ENCODE measurements at regions not wholly inside any gene's neighbourhood (a gene's known extent, or its start where the extent isn't known, plus 50 kb on each side); places are given as distances from the start of the nearest gene placed in this dataset.
"Not testable (repeated sequence)": the region's sequence is repeated elsewhere in the genome, so short reads cannot be mapped to it uniquely, and the experiment has no call there.

DNA sequence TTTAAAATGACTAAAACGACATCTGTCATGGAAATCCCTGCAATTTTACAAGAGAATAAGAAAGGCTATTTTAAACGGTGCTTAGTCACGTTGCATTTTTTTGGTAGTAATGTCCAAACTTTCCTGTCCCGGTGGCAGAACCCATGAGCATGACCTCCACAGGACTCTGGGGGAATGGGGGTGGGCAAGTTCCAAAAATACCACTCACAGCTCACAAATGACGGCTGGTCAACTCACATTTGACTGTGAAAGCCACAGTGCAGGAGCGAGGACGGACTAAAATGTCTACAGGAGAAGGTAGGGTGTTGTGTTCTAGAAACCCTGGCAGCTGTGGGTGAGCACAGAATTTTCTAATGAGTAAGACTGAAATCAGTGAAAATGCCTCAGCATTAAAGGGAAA, 331.5 kb downstream of the BCL2L11 start:
- TF ChIP-seq, protein P1, sequence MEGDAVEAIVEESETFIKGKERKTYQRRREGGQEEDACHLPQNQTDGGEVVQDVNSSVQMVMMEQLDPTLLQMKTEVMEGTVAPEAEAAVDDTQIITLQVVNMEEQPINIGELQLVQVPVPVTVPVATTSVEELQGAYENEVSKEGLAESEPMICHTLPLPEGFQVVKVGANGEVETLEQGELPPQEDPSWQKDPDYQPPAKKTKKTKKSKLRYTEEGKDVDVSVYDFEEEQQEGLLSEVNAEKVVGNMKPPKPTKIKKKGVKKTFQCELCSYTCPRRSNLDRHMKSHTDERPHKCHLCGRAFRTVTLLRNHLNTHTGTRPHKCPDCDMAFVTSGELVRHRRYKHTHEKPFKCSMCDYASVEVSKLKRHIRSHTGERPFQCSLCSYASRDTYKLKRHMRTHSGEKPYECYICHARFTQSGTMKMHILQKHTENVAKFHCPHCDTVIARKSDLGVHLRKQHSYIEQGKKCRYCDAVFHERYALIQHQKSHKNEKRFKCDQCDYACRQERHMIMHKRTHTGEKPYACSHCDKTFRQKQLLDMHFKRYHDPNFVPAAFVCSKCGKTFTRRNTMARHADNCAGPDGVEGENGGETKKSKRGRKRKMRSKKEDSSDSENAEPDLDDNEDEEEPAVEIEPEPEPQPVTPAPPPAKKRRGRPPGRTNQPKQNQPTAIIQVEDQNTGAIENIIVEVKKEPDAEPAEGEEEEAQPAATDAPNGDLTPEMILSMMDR (IDR thresholded peaks at IDR 0.05) = not testable (repeated sequence)
- TF ChIP-seq POLR2A (IDR thresholded peaks at IDR 0.05) = not testable (repeated sequence)

All from esophagus squamous epithelium (tissue), 4 donors.